Stimulated activated CD8-positive, alpha-beta memory T cell treated with anti-CD3 and anti-CD28 coated beads, Interleukin-15, amount 100 ng/mL, for 48 hours (primary cell): ENCODE measurements at regions not wholly inside any gene's neighbourhood (a gene's known extent, or its start where the extent isn't known, plus 50 kb on each side); places are given as distances from the start of the nearest gene placed in this dataset.
"Not testable (repeated sequence)": the region's sequence is repeated elsewhere in the genome, so short reads cannot be mapped to it uniquely, and the experiment has no call there.

Experiments
- DNase-seq, 2 donors: peaks; one replicate each; pipeline ENCODE4 v3.0.0-alpha.2; 2020; ENCODE audit warnings: low read depth in 2 of 2

DNA sequence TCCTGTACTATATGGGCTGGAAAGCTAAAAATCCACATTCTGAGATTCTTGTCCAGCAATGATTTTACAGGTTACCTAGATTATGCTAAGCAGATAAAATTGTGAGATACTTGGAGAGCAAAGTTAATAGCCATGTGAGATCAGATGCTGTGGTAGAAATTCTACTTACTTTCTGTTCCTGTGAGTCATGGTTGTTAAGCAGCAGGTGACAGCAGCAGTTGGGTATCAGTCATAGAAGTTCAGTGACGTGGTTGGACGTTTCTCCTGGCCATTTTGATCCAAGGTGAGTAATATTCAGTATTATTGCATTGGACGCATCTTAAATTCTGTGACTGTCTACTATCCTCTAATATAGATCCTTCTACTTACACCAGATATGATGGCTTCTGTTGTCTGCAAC is 524.5 kb downstream of the TMEM38B start:
- no peak for DNase-seq

DNA sequence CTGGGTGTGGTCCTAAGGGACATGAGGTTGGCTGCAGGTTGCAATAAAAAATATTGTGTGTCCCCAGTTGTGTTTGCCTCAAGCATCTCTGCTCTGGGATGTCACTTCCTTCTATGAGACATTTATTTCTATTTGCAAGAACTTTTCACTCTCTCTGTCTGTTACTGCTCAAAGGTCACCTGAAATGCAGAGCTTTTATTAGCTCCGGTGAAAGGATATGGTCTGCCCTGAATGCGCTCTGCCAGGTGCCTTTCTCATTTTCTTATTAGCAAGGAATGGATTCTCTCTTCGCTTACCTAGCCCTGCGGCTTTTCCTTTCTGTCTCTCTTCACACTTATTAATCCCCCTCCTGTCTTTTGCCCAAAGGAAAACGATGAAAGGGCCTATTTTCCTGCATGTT is 526.1 kb downstream of the TMEM38B start:
- no peak for DNase-seq

DNA sequence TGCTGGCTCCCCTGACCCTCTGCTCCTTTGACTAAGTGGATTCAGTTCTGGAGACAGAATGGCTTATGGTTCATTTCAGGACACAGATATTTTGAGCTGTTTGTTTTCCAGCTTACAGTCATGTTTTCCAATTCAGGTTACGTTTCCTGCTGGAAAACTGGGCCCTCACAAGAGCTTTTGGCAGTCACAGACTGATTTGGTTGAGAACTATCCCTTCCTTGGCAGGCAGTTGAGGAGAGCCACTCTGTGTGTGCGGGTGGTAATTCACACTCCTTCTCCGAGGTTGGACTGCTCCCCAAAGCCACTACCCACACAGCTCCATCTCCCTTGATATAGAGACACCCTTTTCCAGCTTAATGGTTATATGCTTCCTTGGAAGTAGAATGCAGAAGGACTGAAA is 534.5 kb downstream of the TMEM38B start:
- DNase-seq: no peak

DNA sequence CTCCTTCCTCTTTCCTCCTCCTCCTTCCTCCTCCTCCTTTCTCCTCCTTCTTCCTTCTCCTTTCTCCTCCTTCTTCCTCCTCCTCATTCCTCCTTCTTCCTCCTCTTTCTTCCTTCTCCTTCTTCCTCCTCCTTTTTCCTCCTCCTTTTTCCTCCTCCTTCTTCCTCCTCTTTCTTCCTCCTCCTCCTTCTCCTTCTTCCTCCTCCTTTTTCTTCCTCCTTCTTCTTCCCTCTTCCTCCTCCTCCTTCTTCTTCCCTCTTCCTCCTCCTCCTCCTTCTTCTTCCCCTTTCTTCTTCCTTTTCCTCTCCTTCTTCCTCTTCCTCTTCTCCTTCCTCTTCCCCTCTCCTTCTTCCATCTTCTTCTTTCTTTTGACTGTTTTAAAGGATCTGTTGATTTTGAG is 538.8 kb downstream of the TMEM38B start:
- no peak for DNase-seq

DNA sequence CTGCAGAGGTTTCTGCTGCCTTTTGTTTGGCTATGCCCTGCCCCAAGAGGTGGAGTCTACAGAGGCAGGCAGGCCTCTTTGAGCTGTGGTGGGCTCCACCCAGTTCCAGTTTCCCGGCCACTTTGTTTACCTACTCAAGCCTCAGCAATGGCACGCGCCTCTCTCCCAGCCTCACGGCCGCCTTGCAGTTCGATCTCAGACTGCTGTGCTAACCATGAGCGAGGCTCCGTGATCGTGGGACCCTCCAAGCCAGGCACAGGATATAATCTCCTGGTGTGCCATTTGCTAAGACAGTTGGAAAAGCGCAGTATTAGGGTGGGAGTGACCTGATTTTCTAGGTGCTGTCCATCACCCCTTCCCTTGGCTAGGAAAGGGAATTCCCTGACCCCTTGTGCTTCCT is 566.6 kb downstream of the TMEM38B start:
- not testable (repeated sequence) for DNase-seq

DNA sequence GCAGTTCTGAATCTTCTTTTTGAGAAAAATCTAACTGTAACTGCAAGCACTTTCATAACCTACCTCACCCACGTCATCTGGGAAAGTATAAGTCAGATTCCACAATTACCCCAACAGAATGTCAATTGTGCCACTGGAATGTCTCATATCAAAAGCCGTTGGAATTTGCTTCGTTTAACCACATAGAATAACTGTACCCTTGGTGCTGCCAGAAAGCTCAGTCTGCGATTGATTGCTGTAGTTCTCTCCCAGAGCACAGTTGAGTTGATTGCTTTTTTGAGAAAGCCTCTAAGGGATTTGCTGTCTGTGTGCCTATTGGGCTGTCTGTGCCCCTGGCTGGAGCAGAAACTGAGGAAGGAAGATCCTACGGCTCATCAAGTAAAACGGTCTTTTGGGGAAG is 583.6 kb downstream of the TMEM38B start:
- no peak for DNase-seq

DNA sequence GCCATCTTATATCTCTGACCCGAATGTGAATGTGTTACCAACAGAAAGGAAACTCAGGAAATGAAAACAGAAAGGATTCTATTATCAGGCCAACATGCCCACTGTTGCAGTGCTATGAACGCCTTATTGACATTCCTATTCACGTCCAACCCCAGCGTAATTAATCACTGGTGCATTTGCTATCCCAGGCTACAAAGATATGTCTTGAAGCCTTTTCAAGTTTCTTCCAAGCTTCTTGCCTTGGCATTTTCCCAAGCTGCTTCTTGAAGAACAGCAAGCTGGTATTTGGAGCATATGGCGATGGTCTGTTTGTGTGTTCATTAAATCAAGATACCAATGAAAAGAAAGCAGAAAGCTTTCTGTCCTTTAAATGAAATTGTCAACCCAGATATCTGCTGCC is 579.2 kb upstream of the ZNF462 start:
- no peak for DNase-seq

DNA sequence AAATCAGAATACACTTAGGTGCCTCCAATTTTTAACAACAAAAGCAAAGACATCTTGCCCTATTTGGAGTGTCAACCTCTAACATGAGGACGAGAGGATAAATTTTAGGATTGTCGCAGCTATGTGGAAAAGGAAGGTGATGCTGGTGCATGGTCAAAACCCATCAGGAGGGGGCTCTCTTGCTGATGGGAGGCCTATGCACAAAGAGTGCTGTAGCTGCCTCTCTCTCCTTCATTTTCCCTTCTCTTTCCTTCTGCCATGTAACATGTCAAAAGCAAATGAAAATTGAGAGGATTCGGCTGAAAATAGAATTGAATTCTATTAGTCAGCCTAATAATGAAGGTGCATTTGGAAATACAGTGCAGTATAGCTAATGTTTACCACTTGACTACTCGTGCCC is 578.7 kb upstream of the ZNF462 start:
- DNase-seq: no peak

DNA sequence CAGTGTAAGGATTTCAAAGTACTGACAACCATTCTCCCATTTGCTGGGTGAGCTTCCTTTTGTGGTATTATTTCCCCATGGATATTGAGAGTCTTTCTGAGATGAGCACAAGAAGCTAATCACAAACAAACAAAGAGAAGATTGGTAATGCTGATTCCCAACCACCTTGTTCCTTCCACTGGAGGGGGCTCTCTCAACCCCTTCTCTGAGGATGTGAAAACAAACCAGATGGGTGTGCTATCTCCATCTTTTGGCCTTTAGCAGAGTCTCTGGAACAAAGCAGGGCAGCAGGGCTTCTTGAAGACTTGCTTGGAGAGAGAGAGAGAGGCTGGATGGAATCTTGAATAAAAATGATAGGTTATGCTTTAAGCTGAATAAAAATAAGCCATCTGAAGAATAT is 576.7 kb upstream of the ZNF462 start:
- no peak for DNase-seq

DNA sequence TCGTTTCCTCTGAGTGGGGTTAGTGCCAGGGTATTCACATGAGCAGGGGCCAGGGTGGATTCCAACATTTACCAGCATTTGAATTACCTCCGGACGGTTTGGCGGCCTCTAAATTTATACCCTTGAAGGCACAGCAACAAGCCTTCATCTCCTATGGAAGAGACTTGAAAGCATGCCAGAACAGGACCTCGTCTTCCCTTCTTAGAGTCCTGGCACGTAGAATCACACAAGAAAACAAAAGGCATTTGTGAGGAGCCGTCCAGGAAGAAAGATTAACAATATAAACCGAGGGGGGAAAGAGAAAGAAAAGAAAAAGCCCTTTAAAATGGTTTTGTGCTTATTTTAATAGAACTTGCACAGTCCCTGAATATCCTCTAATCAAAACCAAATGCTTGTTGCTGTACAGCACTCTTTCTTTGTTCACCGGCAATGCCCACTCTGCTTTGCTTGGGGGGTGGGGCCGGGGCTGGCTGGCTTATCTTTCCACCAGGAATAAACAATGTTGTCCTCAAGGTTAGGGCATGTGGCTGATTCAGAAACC is 575.8 kb upstream of the ZNF462 start:
- DNase-seq: no peak

DNA sequence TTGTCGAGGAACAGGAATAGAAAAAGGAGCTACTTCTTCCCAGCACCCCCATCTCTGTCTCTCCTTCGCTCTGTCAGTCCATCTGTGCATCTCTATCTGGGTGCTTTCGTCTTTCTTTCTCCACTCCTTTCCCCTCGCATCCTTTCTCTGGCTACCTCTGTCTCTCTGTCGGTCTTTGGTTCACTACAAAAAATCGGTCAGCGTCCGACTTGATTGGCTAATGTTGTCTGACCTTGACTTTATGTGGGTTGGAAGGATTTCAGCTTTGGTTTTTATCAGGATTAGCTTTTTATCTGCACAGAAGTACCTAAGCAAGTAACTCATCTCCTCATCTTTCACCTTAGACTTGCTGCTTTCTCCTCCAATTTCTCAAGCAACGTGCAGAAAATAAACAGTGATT is 575.2 kb upstream of the ZNF462 start:
- no peak for DNase-seq

DNA sequence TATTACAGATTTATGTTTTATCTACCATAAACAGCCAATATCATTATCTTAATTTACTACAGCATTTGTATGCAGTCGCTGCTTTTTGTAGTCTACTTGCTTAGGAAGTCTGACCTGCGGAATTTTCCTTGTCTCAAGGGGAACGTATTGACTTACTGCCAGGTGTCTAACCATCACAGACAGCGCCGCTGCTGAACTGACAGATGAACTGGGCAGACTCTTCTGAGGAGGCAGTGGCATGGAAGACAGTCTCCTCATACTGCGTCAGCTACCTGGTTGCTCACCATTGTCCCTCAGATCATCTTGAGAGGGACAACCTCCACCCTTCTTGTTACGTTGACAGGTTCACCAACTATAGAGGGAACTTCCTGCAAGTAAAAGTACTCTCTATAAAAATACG is 574.3 kb upstream of the ZNF462 start:
- no peak for DNase-seq

DNA sequence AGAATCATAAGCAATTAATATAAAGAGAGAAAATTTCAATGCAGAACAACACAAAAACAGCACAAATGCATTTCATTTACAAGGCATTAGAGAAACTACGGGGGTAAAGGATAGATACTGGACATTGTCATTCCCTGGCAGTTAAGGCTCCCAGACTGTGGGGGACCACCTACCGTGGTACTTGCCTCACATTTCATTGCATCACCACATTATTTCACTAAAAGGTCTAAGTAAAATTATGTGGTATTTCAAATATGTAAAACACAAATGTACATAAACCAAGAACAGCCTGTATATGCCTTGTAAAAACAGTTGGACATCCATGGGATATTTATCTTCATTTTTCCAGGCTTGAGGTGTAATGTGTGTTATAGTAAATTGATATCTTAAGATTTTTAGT is 571.2 kb upstream of the ZNF462 start:
- DNase-seq: no peak

DNA sequence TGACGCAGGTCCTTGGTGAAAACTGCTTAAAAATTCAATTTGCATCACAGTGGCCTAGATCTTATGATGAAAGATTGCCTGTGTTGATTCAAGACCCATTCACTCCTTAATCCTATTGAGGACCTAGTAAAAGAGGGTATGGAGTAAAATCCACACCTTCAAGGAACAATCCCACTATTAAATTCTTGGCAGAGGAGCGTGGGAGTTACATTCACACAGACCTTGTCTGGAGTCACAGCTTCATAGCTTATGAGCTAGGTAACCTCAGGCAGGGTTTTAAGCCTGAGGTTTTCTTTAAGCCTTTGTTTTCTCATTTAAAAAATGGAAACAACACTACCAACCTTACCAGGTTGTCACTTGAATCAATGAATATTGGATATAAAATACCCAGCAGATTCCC is 566.5 kb upstream of the ZNF462 start:
- DNase-seq: no peak

DNA sequence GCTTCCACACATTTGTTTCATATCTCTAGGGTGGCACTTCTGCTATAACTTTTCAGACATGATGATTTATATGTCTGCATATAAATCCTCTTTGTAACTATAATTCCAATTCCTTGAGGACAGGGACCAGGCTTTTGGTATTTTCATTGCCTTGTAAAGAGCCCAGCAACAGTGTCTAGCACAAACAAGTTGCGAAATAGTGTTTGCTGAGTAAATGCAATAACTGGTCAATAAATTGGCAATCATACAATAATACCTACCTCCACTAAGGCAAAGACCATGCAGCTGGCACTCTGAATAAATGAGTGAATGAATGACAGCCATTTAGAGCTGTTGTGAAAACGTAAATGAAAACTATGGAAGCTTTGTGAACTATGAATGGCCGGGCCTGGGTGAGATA is 564.0 kb upstream of the ZNF462 start:
- DNase-seq: no peak

DNA sequence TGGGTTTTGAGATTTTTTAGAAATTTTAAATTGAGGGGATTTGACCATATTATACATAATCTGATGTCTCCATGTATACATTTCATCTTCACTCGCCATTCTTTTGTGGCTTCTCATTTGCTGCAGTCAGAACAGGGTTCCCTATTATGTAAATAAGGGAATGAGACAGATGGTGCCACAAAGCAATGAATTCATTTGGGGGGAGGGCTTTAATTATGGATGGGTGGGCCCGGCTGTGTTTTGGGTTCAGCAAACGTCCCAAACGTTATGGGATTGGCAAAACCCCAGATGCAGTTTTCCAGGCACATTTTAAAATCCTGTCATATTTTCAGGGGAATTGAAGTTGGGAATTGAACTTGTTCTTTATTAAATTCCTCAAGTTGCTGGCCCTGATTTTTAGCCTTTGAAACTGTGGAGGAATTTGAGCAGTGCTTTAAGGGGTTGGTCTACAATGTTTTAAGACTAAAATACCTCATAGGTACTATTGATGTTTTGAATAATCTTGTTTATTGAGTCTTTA is 558.5 kb upstream of the ZNF462 start:
- DNase-seq: no peak

DNA sequence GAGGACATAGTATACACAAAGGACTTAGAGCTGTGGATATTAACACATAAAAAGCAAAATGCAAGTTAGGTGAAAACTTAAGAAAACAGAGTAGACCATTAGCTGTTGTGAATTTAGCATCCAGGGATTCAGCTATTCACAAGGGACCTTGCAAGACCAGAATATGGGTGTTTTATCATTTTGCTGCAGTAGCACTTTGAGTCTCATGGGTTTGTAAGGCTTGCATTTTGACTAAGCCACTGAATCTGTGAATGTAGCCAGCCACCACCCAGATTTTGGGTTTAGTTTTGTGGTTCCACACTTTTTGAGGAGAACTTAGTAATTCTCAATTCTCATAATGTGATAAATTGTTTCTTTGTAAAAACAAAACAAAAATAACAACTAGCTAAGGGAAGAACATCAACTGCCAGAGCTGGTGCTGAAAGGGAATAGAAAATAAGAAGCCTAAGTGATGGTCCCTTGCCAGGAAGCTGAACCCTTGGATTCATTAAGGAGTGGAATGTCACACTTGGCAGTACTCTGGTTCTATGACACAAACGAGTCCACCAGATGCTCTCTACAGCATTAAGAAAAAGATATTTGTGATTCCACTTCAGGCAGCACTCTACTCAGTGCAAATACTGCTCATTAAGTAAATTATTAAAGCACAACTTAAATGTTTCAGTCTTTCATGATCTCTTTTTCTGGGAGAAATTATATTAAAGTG is 557.4 kb upstream of the ZNF462 start:
- DNase-seq: no peak

DNA sequence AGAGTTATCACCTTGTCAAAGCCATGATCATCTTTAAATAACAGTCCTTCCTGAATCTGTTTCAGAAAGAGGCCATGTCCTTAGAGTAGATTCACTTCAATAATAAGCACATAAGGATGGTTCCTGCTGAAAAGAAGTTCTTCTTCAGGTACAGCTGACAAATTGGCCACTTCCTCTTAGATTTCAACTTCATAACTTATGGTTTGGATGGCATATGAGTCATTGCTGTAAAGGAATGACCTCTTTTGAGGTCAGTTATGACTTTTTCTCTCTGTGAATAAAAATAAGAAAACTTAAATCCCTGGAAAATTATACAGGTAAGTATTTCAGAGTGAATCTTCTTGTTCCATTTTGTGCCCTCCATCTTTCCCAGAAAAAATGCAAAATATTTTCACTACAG is 555.3 kb upstream of the ZNF462 start:
- DNase-seq: no peak

DNA sequence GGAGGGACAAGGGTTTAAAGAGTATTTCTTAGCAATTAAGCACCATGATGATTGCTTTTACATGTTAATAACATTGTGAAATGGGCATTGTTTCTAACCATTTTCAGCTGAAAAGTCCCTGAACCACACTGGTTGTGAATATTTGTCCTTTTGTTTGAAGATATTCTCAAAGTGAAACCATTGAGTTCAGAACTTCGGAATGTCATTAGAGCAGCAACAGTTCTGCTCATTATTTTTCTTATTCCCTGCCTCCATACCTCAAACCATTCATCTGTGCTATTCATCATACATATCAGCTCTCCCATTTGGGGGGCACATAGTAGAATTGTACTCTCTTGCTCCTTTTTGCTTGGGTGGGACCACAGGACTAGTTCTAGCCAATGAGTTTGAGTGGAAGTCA is 553.0 kb upstream of the ZNF462 start:
- no peak for DNase-seq

DNA sequence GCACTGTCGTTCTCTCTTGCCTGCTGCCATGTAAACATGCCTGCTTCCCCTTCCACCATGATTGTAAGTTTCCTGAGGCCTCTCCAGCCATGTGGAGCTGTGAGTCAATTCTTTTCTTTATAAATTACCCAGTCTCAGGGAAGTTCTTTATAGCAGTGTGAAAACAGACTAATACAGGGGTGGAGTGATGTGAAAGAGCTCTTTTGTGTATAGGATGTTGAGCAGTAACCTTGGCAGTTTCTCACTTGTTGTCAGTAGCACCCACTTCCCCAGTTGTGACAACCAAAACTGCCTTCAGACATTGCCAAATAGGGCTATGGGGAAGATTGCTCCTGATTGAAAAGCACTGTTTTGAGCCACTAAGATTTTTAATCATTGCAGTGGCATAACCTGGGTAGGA is 552.2 kb upstream of the ZNF462 start:
- no peak for DNase-seq

DNA sequence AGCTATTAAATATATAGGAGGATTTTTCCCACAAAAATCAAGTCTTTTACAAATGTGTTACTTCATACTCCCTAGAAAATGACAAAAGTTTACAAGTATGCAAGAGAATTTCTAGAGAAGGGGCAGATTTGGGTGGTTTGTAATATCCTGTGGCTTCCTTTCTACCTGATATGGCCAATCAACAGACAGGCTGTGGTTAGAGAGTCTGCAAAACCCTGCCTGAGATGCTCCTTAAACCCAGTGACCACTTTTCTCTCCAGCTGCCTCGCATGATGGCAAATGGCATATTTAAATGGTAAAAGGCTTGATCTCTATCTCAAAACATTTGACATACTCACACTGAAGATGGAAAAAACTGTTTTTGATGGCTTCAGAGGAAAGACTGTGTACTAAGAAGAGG is 550.1 kb upstream of the ZNF462 start:
- DNase-seq: no peak

DNA sequence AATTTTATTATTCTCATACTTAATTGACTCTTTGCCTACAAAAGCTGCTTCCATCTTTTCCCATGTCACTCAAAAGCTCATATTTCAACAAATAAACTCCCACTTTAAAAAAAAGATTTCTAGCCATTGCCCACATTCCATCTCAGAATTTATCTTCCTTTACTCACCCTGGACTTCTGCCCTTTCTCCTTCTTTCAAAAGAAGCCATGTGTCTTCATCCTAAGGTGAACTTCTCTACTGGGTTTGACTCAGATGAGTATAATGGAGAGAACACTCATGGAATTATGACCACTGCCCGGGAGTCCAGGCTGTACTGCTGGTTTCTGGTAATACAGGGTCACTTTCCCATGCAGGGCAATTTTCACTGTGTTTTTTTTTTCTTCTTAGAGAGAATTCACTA is 548.5 kb upstream of the ZNF462 start:
- DNase-seq: no peak

DNA sequence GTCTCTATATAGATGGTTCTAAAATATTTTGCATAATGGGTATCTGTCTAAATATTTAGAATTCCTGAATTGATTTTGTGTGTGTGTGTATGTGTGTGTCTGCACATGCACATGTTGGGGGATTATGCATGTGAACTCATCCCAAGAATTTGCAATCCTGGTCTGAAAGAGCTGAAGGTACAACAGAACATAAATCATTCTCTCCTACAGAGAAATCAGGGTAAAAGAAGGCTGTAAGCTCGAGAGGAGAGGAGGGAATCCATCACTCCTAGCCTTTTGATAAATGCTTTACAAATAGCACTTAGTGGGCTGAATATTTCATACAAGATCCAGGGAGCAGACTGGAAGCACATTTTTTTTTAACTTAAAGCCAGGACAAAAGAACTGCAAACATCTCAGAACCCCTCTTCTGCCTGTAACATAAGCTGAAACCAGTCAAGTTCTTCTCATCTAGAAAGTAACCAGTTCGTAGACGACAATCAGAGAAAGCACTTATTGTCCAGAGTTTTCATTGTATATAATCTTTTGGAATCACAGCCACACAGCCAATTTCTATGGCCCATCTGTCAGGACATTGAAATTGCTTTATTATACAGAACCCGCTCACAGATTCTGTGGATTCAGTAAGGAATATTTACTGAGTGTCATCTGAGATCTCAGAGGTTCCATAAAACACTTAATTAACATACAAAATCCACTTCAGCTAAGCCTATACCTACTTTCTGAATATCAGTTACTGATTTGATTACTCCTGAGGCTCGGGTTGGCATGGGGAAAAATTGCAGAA is 541.4 kb upstream of the ZNF462 start:
- DNase-seq: no peak
